Activated T-cell treated with anti-CD3 and anti-CD28 coated beads, Interleukin-2, amount 50 U/mL, for 4 hours (primary cell): ENCODE measurements at regions not wholly inside any gene's neighbourhood (a gene's known extent, or its start where the extent isn't known, plus 50 kb on each side); places are given as distances from the start of the nearest gene placed in this dataset.

Source experiments
- ATAC-seq, 2 donors: fragments of 200-7000 bp; cut with Tn5 transposase; one replicate each; pipeline ENCODE4 v1.10.0; 2021
- DNase-seq: peaks from one replicate; pipeline ENCODE4 v3.0.0-alpha.2; 2020
- H3K27me3 Mint-ChIP-seq: one replicate; pipeline ENCODE4 v1.8.0; 2021; ENCODE audit warnings: low read depth, mixed read lengths
- H3K36me3 Mint-ChIP-seq: one replicate; pipeline ENCODE4 v1.8.0; 2022; ENCODE audit warnings: mixed read lengths; ENCODE audit not compliant: insufficient read depth
- H3K4me1 Mint-ChIP-seq: one replicate; pipeline ENCODE4 v1.8.0; 2021; ENCODE audit warnings: low read depth, mixed read lengths
- H3K4me3 Mint-ChIP-seq: one replicate; pipeline ENCODE4 v1.8.0; 2021; ENCODE audit warnings: mild to moderate bottlenecking, moderate library complexity, mixed read lengths
- H3K9me3 Mint-ChIP-seq: one replicate; pipeline ENCODE4 v1.8.0; 2021; ENCODE audit warnings: mixed read lengths

- peaks cover 8% of the 10 kb centered on the region for H3K4me1 Mint-ChIP-seq
- no peak for DNase-seq
- H3K27me3 Mint-ChIP-seq, result peaks cover 10% of the 10 kb centered on the region
- no peaks in the 10 kb centered on the region for H3K9me3 Mint-ChIP-seq
- H3K4me3 Mint-ChIP-seq, result no peak overlapping the region
- no peak for ATAC-seq
- H3K36me3 Mint-ChIP-seq, result no peaks in the 10 kb centered on the region
Measured at GRCh38 chr10:78747401-78748234, 321.1 kb upstream of the ZMIZ1 start.

- peaks cover 3% of the 10 kb centered on the region for H3K4me1 Mint-ChIP-seq
- no peak for DNase-seq
- H3K36me3 Mint-ChIP-seq, result no peaks in the 10 kb centered on the region
- no peak for ATAC-seq
- H3K4me3 Mint-ChIP-seq, result no peak overlapping the region
- no peaks in the 10 kb centered on the region for H3K9me3 Mint-ChIP-seq
- peaks cover 13% of the 10 kb centered on the region for H3K27me3 Mint-ChIP-seq
Measured at GRCh38 chr10:78748235-78748533, 320.6 kb upstream of the ZMIZ1 start.

- Mint-ChIP-seq H3K4me1 (no peaks in the 10 kb centered on the region), H3K27me3 (peaks cover 18% of the 10 kb centered on the region), H3K36me3 (no peaks in the 10 kb centered on the region), H3K9me3 (no peaks in the 10 kb centered on the region), H3K4me3 (no peak overlapping the region)
- DNase-seq, result no peak
- ATAC-seq, result no peak
Measured at GRCh38 chr10:78749200-78749599, 319.6 kb upstream of the ZMIZ1 start.

- no peaks in the 10 kb centered on the region for H3K36me3 Mint-ChIP-seq
- H3K4me1 Mint-ChIP-seq, result no peaks in the 10 kb centered on the region
- DNase-seq (no peak), ATAC-seq (no peak)
- H3K4me3 Mint-ChIP-seq, result no peak overlapping the region
- no peaks in the 10 kb centered on the region for H3K9me3 Mint-ChIP-seq
- H3K27me3 Mint-ChIP-seq, result peaks cover 23% of the 10 kb centered on the region
Measured at GRCh38 chr10:78749898-78750297, 318.9 kb upstream of the ZMIZ1 start.

GRCh38 chr10:78750418-78750817, 318.3 kb upstream of the ZMIZ1 start:
- no peak for ATAC-seq
- Mint-ChIP-seq H3K36me3 (no peaks in the 10 kb centered on the region), H3K4me3 (no peak overlapping the region), H3K27me3 (peaks cover 23% of the 10 kb centered on the region), H3K9me3 (no peaks in the 10 kb centered on the region), H3K4me1 (no peaks in the 10 kb centered on the region)
- no peak for DNase-seq

GRCh38 chr10:78751716-78752115, 317.1 kb upstream of the ZMIZ1 start:
- Mint-ChIP-seq H3K9me3 (no peaks in the 10 kb centered on the region), H3K27me3 (peaks cover 23% of the 10 kb centered on the region)

GRCh38 chr10:78752221-78752620, 316.5 kb upstream of the ZMIZ1 start:
- H3K36me3 Mint-ChIP-seq, result no peaks in the 10 kb centered on the region
- no peak overlapping the region for H3K4me3 Mint-ChIP-seq

More at GRCh38 chr10:78751716-78752115, 317.1 kb upstream of the ZMIZ1 start:
- no peak for DNase-seq
- ATAC-seq, result no peak
- Mint-ChIP-seq H3K36me3 (no peaks in the 10 kb centered on the region), H3K4me3 (no peak overlapping the region), H3K4me1 (peaks cover 2% of the 10 kb centered on the region)

GRCh38 chr10:78752708-78753107, 316.1 kb upstream of the ZMIZ1 start:
- ATAC-seq (no peak), DNase-seq (no peak)
- Mint-ChIP-seq H3K4me3 (no peak overlapping the region), H3K36me3 (no peaks in the 10 kb centered on the region), H3K4me1 (peaks cover 5% of the 10 kb centered on the region), H3K27me3 (peaks cover 23% of the 10 kb centered on the region), H3K9me3 (no peaks in the 10 kb centered on the region)

More at GRCh38 chr10:78752221-78752620, 316.5 kb upstream of the ZMIZ1 start:
- H3K27me3 Mint-ChIP-seq, result peaks cover 23% of the 10 kb centered on the region
- no peak for DNase-seq
- ATAC-seq, result no peak
- no peaks in the 10 kb centered on the region for H3K9me3 Mint-ChIP-seq
- H3K4me1 Mint-ChIP-seq, result peaks cover 5% of the 10 kb centered on the region

- H3K4me3 Mint-ChIP-seq, result no peak overlapping the region
- H3K27me3 Mint-ChIP-seq, result peaks cover 21% of the 10 kb centered on the region
- H3K36me3 Mint-ChIP-seq, result no peaks in the 10 kb centered on the region
- no peak for DNase-seq
- H3K4me1 Mint-ChIP-seq, result peaks cover 5% of the 10 kb centered on the region
- H3K9me3 Mint-ChIP-seq, result no peaks in the 10 kb centered on the region
- no peak for ATAC-seq
Measured at GRCh38 chr10:78754269-78755062, 314.3 kb upstream of the ZMIZ1 start.

GRCh38 chr10:78755063-78755701, 313.6 kb upstream of the ZMIZ1 start:
- Mint-ChIP-seq H3K4me1 (peaks cover 5% of the 10 kb centered on the region), H3K27me3 (peaks cover 21% of the 10 kb centered on the region), H3K4me3 (no peak overlapping the region), H3K36me3 (no peaks in the 10 kb centered on the region), H3K9me3 (no peaks in the 10 kb centered on the region)
- ATAC-seq, result no peak
- no peak for DNase-seq

GRCh38 chr10:78755877-78756455, 312.8 kb upstream of the ZMIZ1 start:
- no peak for ATAC-seq
- Mint-ChIP-seq H3K4me3 (no peak overlapping the region), H3K27me3 (peaks cover 21% of the 10 kb centered on the region), H3K36me3 (no peaks in the 10 kb centered on the region), H3K4me1 (peaks cover 5% of the 10 kb centered on the region), H3K9me3 (no peaks in the 10 kb centered on the region)
- no peak for DNase-seq

GRCh38 chr10:78756604-78757343, 312.0 kb upstream of the ZMIZ1 start:
- DNase-seq (no peak), ATAC-seq (peak; percentile 58 to 71)
- no peaks in the 10 kb centered on the region for H3K36me3 Mint-ChIP-seq
- no peaks in the 10 kb centered on the region for H3K9me3 Mint-ChIP-seq
- H3K4me3 Mint-ChIP-seq, result no peak overlapping the region
- H3K27me3 Mint-ChIP-seq, result peaks cover 17% of the 10 kb centered on the region
- H3K4me1 Mint-ChIP-seq, result peaks cover 5% of the 10 kb centered on the region

- H3K4me3 Mint-ChIP-seq, result no peak overlapping the region
- H3K27me3 Mint-ChIP-seq, result peaks cover 12% of the 10 kb centered on the region
- peaks cover 5% of the 10 kb centered on the region for H3K4me1 Mint-ChIP-seq
- DNase-seq (no peak), ATAC-seq (no peak)
- no peaks in the 10 kb centered on the region for H3K36me3 Mint-ChIP-seq
- no peaks in the 10 kb centered on the region for H3K9me3 Mint-ChIP-seq
Measured at GRCh38 chr10:78757344-78757925, 311.3 kb upstream of the ZMIZ1 start.
